GM12878 (cell line): ENCODE measurements at regions not wholly inside any gene's neighbourhood (a gene's known extent, or its start where the extent isn't known, plus 50 kb on each side); places are given as distances from the start of the nearest gene placed in this dataset.

Source experiments
- CREM ChIP-seq: IDR thresholded peaks from 2 replicates; pipeline ENCODE4 v1.6.1; 2014; ENCODE audit warnings: antibody characterized with exemption, low read depth
- CUX1 ChIP-seq: IDR thresholded peaks from 2 replicates; pipeline ENCODE4 v1.6.1; 2012; ENCODE audit warnings: improper control_type of control experiment, low read depth, low read length; ENCODE audit not compliant: insufficient replicate concordance
- ESRRA ChIP-seq: IDR thresholded peaks from 2 replicates; pipeline ENCODE4 v1.6.1; 2012; ENCODE audit warnings: mild to moderate bottlenecking, low read length, improper control_type of control experiment
- IRF3 ChIP-seq: fragments of 450-650 bp; IDR thresholded peaks from 2 replicates; pipeline ENCODE4 v1.6.1; 2014; ENCODE audit warnings: mild to moderate bottlenecking
- NFYA ChIP-seq: IDR thresholded peaks from 2 replicates; pipeline ENCODE4 v1.6.1; 2011; ENCODE audit warnings: low read depth, mild to moderate bottlenecking, low read length, improper control_type of control experiment, borderline replicate concordance
- PKNOX1 ChIP-seq: fragments of 450-650 bp; IDR thresholded peaks from 2 replicates; pipeline ENCODE4 v1.6.1; 2016; ENCODE audit warnings: mild to moderate bottlenecking
- POLR2AphosphoS5 ChIP-seq: IDR thresholded peaks from 2 replicates; pipeline ENCODE4 v1.6.1; 2011; ENCODE audit warnings: mild to moderate bottlenecking, low read length, inconsistent platforms
- RAD21 ChIP-seq: IDR thresholded peaks from 2 replicates; pipeline ENCODE4 v1.6.1; 2011; ENCODE audit warnings: mild to moderate bottlenecking, low read depth, low read length, moderate library complexity; ENCODE audit not compliant: insufficient read depth
- SMAD5 ChIP-seq: IDR thresholded peaks from 2 replicates; pipeline ENCODE4 v1.6.1; 2016; ENCODE audit warnings: antibody characterized with exemption, low read depth
- TAF1 ChIP-seq: IDR thresholded peaks from 2 replicates; pipeline ENCODE4 v1.6.1; 2011; ENCODE audit warnings: mild to moderate bottlenecking, low read depth, low read length, borderline replicate concordance
- ZBTB40 ChIP-seq: fragments of 450-650 bp; IDR thresholded peaks from 2 replicates; pipeline ENCODE4 v1.6.1; 2016; ENCODE audit warnings: mild to moderate bottlenecking, moderate library complexity, borderline replicate concordance

GRCh38 chr18:78001811-78002210 is 752.2 kb downstream of the GALR1 start (continued):
- TF ChIP-seq PKNOX1 = no peak
- no peak for TF ChIP-seq CREM
- TF ChIP-seq RAD21 = no peak
- TF ChIP-seq TAF1 = no peak
- TF ChIP-seq SMAD5 = no peak
- TF ChIP-seq CUX1 = no peak
- TF ChIP-seq POLR2AphosphoS5 = no peak
- no peak for TF ChIP-seq NFYA
- no peak for TF ChIP-seq IRF3
- TF ChIP-seq ZBTB40 = no peak
- TF ChIP-seq ESRRA = no peak
- TF ChIP-seq, all 136 proteins: peak for 0
